Neural progenitor cell (in vitro differentiated cells): ENCODE measurements at regions not wholly inside any gene's neighbourhood (a gene's known extent, or its start where the extent isn't known, plus 50 kb on each side); places are given as distances from the start of the nearest gene placed in this dataset.
A peak's percentile ranks its signal among the peaks of the same experiment; 100 is the strongest.

ENCODE experiments used
- CTCF ChIP-seq: fragments of 200-600 bp; sonication (generic); IDR thresholded peaks from 2 replicates; pipeline ENCODE4 v1.5.1; 2017; ENCODE audit warnings: antibody characterized with exemption, mild to moderate bottlenecking
- EZH2 ChIP-seq: fragments of 200-600 bp; sonication (generic); IDR thresholded peaks from 2 replicates; pipeline ENCODE4 v1.6.1; 2017; ENCODE audit warnings: antibody characterized with exemption, mild to moderate bottlenecking, moderate library complexity

GRCh38 chrX:40468033-40468846 lies 112.5 kb upstream of the ATP6AP2 start:
- TF ChIP-seq EZH2 (no peak), CTCF (peak; percentile 44)
